LoVo (cell line): ENCODE measurements at regions not wholly inside any gene's neighbourhood (a gene's known extent, or its start where the extent isn't known, plus 50 kb on each side); places are given as distances from the start of the nearest gene placed in this dataset.
"Not testable (repeated sequence)": the region's sequence is repeated elsewhere in the genome, so short reads cannot be mapped to it uniquely, and the experiment has no call there.

ENCODE experiments used
- DNase-seq: peaks from one replicate; pipeline ENCODE4 v3.0.0-alpha.2; 2016; ENCODE audit warnings: low spot score

DNA sequence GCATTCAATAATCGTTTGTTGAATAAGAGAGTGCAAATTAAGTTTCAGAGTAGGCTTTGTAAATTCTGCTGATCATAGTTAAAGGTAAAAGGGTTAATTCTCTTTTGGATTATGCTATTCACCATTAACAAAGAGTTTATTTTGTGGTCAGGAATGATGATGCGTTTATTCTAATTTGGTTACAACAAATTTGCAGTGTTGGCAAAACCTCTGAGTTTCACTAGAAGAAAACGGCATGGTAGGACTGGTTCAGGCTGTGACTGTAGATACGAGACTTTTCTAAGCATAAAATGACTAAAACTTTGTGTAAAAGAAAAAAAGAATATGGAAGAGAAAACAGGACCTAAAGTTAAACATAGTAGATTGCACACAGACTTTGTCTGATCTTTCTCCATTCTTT is 234.7 kb downstream of the TLR4 start:
- no peak for DNase-seq

DNA sequence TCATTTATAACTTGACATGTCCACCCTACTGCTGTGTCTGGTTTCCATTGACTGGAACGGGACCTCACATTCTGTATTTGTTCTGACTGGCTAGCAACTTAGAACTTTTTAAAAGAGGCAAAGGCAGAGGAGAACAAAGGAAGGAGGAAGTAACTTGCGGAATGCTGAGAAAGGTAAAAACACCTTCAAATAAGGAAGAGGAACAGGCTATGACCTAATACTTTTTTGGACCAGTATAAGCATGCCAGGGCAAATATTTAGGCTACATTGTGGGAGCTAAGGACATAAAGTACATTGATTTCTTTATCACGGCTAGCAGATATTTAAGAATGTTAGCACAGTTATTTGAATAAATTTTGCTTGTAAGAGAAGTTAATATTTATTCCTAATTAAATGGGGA is 240.5 kb downstream of the TLR4 start:
- DNase-seq, result not testable (repeated sequence)

DNA sequence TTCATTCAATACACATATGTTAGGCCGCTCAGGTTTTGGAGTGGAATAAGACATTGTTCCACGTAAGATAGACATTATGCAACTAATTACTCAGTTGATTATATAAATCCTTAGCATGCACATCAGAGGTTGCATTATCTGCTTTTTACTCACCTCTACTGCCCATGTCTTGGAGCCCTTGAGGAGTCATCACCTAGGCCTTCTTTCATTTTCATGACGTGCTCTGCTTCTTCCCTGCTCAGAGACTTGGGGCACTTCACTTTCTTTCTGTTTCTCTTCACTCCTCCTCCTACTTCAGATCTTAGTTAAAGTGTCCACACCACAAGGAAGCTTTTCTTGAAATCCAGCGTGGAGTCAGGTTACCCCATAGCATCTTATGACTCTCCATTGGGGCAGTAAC is 241.1 kb downstream of the TLR4 start:
- no peak for DNase-seq

DNA sequence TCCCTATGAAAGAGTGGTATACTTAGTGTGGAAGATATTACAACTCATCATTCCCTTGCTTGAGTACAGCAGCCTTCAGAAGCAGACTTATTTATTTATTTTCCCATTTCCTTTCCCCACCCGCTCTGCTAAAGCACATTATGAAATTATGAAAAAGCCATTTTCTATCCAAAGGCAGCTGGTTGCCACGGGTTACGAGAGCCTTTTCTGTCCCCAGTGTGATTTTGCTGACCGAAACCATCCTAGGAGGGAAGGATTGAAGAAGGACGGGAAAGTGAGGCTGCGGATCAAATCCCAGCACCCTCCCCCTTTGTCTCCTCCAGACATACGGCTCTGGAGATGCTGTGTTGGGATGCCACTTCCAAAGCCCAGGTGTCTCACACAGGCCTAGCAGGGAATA is 246.9 kb downstream of the TLR4 start:
- DNase-seq, result no peak

DNA sequence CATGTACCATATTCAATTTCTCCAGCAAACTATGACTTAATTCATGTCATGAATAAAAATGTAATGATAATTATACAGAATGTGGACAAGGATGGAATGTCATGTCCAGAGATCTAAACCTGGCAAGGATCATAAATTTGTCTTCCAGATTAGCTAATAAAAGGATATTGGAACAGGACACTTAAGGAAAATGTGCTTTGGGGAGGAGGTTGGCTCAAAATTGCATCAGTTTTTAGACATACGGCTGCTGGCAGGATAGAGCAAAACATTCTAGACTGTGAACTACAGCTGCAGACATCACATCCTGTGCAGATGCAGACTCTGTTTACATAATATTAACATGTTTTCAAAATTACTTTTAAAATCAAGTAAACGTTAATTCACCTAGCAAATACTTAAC is 248.4 kb downstream of the TLR4 start:
- DNase-seq, result no peak

DNA sequence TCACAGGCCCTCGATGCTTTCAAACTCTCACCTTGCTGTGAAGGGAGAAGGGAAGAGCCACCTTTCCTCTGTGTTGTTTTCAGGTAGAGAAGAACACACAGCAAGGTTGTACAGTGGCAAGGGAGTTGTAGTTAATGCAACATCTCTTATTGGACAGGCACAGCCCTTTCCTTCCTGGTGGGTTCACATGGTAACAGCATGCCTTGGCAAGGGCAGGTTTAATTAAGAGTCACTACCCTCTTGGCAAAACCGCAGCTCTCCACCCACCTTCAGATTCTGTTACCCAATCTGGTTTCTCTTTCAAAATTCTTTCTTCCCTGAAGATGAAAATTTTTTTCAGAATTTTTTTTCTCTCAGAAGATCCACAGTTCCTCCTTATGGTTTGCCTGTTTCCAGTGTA is 253.1 kb downstream of the TLR4 start:
- no peak for DNase-seq

DNA sequence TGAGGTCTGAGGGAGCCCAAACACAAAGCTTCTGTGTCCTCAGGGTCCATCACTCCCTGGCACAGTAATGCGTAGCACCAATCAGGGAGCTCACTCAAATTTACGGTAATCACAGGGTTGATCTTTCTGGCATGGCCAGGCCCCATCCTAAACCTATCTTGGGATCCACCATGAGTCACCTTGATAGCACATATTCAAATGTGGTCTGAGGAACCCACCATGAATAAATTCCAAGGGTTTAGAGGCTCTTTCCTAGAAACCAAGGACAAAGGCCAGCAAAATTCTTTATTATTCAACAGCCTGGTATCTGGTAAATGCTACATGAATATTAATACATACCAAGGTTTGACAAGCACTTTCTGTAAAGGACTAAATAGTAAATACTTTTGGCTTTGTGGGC is 254.5 kb downstream of the TLR4 start:
- no peak for DNase-seq

DNA sequence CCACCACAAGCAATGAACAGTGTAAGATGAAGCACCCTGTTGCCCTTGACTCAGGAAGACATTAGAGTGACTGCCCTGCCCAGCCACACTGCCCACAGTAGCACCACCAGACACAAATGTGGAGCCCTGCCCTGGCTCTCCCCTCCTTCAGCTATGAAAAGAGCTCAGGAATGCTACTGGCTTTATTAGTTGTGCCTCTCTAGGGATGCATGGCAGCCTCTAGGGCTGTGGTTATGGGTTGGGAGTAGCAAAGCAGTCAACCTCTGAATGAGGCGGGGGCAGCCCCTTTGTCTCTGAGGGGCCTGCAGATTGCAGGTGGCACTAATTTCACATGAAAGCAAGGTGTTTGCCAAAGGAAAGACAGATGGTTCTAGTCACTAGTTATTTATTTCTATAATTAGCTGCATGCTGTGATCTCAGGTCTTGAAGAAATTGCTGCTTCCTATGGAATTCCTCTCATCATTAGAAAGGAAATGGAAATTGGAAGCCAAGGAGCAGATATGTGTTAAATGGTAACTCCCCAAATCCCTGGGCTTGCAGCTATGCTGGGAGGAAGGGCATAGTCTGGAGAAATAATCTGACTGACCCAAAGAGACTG is 259.4 kb downstream of the TLR4 start:
- DNase-seq, result no peak

DNA sequence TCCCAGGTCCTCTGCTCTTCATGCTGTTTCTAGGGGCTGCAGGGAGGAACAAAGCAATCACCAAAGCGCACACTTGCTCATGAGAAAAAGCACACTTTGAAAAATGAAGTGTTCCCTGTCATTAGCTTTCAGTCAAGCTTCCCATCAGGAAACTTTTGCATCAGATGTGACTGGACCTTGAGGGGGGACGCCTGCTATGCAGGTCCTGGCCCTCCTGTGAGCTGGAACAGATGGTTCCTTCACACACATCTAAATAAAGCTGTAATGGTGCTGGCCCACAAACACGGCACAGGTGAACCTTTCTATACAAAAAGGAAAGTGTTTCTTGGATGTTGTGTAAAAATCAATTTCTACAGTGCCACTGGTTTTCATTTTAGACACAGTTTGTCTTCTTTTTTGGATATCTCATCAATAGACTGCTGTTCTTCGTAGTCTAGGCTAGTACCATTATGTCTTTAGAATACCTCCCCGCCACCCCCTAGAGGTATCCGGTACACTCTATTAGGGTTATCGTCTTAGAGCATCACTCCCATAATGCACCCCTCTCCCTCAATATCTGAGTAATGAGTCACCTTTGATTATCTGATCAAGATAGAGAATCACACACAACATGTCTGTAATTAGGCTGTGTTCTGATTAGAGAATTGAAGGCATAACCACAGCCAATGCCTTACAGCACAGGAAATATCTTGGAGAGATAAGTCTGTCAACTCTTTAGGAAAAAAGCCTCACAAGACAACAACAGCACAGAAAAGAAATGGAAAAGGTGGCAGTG is 266.3 kb downstream of the TLR4 start:
- DNase-seq, result no peak

DNA sequence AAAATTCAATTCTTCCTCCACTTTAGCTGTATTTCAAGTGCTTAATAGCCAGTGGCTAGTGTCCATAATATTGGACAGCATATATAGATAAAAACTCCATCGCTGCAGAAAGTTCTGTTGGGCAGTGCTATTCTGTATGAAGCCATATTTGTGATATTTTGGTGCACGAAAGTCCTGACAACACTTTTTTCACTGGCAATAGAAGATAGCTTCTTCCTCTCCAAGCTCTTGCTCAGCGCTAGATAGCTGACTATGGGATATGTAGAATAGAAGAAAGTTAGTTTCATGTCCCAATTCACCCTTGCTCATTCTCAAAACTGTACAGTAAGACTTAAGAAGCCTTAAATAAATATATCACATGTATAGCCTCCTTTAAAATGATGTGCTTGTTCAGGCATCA is 269.9 kb downstream of the TLR4 start:
- no peak for DNase-seq

DNA sequence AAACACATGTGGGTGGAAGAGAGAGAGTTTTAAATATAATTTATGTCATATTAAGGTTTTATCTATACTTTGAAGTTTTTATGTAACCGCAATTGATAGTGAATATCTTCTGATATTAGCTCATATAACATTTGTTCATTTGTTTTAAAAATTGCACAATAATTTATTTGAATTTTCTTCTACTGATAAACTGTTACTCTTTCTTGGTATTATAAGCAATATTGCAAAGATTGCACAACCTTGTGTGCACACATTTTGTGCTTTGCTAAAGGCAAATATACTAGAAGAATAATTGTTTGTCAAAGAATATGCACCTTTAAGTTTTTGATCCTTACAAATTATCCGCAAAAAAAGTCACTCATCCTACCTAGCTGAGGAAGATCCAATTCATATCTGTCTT is 275.7 kb downstream of the TLR4 start:
- DNase-seq, result no peak

DNA sequence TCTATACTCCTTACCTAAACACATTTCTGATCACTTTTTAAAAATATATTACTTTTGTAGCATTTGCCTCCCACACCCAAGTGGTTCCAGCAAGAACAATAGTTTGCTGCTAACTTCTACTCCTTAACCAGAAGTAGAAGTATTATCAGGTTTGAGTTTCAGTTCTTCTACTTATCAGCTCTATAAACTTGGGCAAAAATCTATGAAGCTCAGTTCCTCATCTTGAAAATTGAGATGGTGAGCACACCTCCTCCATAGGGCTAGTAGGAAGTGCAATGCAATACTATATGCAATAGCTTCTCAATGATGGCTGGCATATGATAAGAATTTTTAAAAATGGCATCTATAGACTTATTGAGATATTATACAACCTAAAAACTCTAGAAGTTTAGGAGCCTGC is 283.7 kb downstream of the TLR4 start:
- no peak for DNase-seq

DNA sequence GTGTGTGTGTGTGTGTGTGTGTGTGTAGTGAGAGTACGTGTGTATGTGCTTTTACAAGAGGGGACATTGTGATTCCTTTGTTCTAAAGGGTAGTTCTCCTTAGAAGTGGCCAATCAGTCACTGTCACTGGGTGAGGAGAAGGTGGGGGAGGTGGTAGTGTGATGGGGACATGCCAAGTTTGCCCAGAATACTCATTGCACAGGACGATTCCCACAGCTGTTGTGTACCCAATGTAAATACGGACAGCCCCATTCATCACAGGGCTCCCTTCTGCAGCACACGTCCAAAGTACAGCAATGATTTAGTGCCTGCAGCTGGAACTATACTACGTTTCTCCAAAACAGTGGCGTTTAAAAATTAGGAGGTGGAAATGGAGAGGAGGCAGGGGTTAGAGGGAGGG is 287.8 kb downstream of the TLR4 start:
- no peak for DNase-seq

DNA sequence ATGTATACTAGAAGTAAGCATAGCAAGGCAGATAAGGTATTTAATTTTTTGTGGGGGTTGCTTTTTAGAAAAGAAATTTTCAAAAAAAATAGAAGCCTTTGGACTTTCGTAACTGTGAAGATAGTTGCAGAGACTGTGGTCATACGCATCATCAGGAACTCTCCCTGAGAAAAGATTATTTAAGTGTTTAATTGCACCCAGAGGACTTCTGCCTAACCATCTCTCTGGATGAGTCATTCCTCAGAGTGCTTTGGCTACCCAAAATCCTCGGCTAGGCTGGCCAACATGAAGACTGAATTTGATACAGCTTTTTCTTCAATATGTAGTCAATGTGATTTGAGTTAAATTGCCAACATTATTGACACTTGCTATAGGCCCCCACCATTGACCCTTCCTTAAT is 296.4 kb downstream of the TLR4 start:
- no peak for DNase-seq

DNA sequence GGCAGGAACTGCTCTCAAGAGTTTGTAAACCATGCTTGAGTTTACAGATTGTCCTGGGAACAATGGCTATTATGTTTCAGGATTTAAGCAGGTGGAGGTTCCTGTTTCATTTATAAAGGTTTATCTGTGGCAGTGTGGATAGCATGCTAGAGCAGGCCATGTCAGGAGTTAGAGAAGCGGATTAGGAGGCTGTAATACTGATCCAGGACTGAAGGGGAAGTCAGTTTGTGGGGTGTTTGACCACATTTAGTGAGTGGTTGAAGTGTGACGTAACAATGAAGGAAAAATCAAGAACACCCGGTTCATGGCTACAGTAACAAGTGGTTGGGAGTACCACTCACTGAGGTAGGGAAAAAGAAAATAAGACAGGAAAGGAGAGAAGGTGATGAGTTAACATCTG is 299.0 kb downstream of the TLR4 start:
- no peak for DNase-seq

DNA sequence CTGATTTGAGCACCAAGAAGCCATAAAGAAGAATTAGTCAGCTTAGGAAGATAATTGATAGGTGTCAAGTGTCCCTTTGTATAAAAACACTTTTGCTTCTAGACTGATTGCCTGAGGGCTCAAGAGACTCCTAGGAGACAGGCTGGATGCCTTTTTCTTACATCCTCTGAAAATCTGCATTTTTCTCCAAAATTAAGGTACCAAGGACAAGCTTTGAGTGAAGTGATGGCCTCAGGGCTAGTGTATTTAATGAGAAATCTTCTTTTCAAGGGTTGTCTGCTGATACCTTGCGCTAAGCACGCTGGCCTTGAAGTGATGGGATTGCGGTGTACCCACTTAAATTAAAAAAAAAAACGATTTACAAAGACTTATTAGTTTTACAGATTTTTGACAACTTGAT is 304.0 kb downstream of the TLR4 start:
- no peak for DNase-seq

DNA sequence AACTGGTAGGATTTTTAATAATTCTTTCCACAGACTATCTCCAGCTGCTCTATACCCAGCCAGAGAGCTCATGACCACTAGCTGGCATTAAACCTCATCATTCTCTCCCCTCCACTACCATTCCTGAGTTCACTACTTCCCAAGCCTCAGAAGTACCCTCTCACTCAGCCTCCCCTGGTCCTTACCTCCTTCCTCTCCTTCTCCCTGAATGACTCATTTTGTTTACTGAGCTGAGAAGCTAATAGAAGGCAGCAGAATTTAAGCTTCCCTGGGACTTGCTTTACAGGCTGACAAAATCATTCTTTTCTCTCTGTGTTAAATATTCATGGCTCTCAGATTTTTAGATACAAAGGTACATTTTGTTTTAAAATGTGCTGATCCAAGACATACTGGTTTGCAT is 305.4 kb downstream of the TLR4 start:
- DNase-seq, result no peak

DNA sequence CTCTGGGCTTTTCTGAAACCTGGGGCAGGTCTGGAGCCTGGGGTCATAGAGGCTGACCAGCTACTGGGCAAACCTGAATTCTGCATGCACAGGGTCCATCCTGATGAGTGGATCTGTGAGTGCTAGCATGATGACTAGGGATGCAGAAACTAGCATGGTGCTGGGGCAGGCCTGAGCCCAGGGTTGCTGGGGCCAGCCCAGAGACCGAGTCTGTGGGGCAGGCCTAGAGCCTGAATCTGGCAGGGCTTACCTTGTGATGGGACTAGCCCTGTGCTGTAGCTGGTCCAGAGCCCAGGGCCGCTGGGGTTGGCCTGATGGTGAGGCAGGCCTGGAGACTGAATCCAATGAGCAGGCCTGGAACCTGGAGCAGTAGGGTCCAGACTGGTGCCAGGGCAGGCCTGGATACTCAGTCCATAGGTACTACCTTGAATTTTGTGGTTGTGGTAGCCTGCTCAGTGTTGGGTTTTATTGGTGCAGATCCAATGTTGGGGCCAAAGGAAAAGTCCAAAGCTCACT is 313.5 kb downstream of the TLR4 start:
- DNase-seq, result no peak

DNA sequence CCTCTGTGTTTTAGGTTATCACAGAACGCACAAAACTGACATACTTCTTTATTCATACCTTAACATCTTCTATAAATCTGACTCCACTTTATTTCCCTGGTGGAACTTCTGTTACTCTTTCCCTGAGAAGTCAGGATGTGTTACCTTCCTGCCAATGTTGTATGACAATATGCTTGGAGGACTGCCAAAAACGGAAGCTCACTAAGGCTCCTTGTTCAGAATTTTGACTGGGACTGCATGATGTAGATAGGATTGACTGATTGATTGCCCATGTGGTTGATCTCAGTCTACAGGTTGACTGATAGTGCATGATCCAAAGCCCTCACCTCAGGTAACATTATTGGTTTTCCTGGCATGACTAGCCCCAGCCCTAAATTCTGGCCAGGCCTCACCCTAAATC is 319.4 kb downstream of the TLR4 start:
- DNase-seq, result no peak

DNA sequence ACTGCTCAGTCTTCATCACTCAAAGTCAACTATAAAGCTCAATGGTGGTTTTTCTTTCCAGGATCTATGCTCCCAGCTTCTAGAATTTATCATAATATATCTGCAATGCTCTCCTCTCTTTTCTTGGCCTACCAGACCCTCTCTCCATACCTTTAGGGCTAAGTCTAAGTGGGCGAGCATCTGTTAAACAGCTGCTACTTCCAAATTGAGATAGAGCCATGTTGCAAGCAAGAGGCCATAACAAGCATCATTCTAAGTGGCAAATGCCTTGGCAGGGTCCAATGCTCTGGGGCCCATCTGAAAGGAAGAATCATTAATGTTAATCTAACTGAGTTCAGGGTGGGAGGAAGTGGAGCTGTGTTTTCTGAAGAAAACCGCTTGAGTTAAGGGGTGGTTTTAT is 324.0 kb downstream of the TLR4 start:
- DNase-seq, result no peak

DNA sequence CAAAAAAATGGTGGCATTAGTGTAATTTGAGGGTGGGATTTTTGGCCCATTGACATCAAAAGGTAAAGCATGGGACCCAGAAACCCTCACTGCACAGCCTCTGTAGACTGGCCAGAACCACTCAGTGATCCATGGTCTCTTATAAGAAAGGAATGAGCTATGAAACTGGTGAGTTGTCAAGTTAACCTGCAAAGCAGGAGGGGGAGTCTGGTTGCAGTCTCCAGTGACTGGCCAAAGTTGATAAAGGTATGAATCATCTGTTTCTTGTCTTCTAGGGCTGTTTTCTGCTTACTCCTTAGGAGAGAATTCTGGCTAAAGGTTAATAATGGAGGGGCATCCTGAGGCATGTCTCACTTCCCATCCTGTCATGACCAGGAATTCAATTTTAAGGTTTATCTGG is 325.2 kb downstream of the TLR4 start:
- no peak for DNase-seq

DNA sequence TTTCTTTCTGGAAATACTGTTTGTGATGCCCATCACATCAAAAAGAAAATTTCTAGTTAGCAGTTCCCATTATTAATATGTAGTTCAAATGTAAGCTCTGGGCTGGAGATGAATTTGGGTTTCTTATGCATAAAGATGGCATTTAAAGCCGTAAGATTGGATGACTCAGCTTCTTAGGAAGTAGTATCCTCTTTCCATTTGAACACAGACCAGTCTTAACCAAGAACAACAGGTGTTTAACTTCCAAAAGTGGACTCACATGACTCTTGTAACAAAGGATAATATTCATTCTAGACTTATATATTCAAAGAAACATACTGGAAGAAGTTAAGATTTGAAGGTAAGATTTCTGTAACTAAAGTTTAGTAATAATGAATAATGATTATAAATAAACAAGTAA is 330.5 kb downstream of the TLR4 start:
- no peak for DNase-seq

DNA sequence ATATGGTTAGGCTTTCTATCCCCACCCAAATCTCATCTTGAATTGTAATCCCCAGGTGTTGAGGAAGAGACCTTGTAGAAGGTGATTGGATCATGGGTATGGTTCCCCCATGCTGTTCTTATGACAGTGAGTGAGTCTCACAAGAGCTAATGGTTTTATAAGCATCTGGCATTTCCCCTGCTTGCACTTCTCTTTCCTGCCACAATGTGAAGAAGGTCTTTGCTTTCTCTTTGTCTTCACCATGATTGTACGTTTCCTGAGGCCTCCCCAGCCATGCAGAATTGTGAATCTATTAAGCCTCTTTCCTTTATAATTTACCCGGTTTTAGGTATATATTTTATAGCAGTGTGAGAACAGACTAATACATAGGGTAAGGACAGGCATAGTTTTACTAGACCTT is 334.5 kb downstream of the TLR4 start:
- no peak for DNase-seq

DNA sequence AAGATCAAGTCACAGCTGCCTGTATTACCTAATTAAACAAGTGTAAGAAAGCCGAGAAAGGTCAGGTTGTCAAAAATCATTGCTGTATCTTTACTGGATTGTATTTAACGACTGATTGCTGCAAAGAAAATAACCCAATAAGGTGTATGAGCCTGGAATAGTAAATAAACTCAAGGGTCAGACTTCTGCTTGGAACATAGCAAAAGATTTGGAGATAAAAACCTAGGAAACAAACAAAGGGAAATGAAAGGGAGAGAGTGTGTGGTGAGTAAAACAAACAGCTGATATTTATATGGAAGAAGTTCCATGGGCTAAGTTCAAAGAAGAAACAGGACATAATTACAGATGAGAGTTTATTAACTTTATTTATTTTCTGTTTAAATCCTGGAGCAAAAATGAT is 354.0 kb downstream of the TLR4 start:
- DNase-seq, result no peak
